ENCODE measurements at regions not wholly inside any gene's neighbourhood (a gene's known extent, or its start where the extent isn't known, plus 50 kb on each side); places are given as distances from the start of the nearest gene placed in this dataset.

GRCh38 chr1:112070677-112071076, 81.2 kb upstream of the KCND3 start (continued):
- TF ChIP-seq CTCF (conservative IDR thresholded peaks at IDR 0.05; ENCODE audit: low read depth in 2 of 2), result no peak
- TF ChIP-seq EZH2 (IDR thresholded peaks at IDR 0.05; ENCODE audit: low read depth, unreplicated experiment), result no peak
- TF ChIP-seq NANOG (IDR thresholded peaks at IDR 0.05; ENCODE audit: borderline replicate concordance), result no peak
- TF ChIP-seq REST (IDR thresholded peaks at IDR 0.05; ENCODE audit: unreplicated experiment), result no peak
- TF ChIP-seq EZH2phosphoT487 (IDR thresholded peaks at IDR 0.05; ENCODE audit: unreplicated experiment), result no peak

GRCh38 chr1:112074711-112075110, 85.2 kb upstream of the KCND3 start:
- Histone ChIP-seq H3F3A (replicated peaks; ENCODE audit: low read depth) (no peaks in the 10 kb centered on the region), H3K4me2 (no peak overlapping the region), H3K9me2 (ENCODE audit: insufficient read depth) (peaks cover 6% of the 10 kb centered on the region; the same call in 1 of the 2 replicates), H2AFZ (no peak overlapping the region), H4K20me1 (replicated peaks; ENCODE audit: insufficient read depth) (no peaks in the 10 kb centered on the region), H3K27me3 (ENCODE audit: insufficient read depth) (no peaks in the 10 kb centered on the region), H3K36me3 (ENCODE audit: insufficient read depth) (peaks cover 12% of the 10 kb centered on the region; the same call in 1 of the 2 replicates), H3K4me3 (no peak overlapping the region), H3K27ac (ENCODE audit: low read depth) (no peak overlapping the region), H3K79me2 (replicated peaks; ENCODE audit: insufficient read depth) (no peaks in the 10 kb centered on the region), H3K4me1 (ENCODE audit: insufficient read depth) (no peaks in the 10 kb centered on the region)
- Mint-ChIP-seq H3K36me3 (ENCODE audit: low read depth) (peaks cover 12% of the 10 kb centered on the region; the same call in 2 of the 3 replicates), H3K9me3 (peaks cover 36% of the 10 kb centered on the region), H3K27me3 (ENCODE audit: insufficient read depth, low read depth, poor library complexity) (peaks cover 2% of the 10 kb centered on the region), H3K4me3 (no peak overlapping the region), H3K4me1 (no peaks in the 10 kb centered on the region), H3K27ac (no peak overlapping the region)
- no peak for ATAC-seq
- no peak for DNase-seq (ENCODE audit: low spot score)
- TF ChIP-seq NANOG (IDR thresholded peaks at IDR 0.05; ENCODE audit: borderline replicate concordance) (no peak), EZH2 (IDR thresholded peaks at IDR 0.05; ENCODE audit: low read depth, unreplicated experiment) (no peak), ZNF114 (CRISPR knock-in tag; IDR thresholded peaks at IDR 0.05) (no peak), POLR2AphosphoS5 (IDR thresholded peaks at IDR 0.05; ENCODE audit: low read depth) (no peak), ZNF462 (CRISPR knock-in tag; IDR thresholded peaks at IDR 0.05) (no peak), CTCF (conservative IDR thresholded peaks at IDR 0.05; ENCODE audit: low read depth in 2 of 2) (no peak), ETS1 (IDR thresholded peaks at IDR 0.05) (no peak), ZNF331 (CRISPR knock-in tag; IDR thresholded peaks at IDR 0.05; ENCODE audit: low read depth) (no peak)
